ENCODE measurements at regions not wholly inside any gene's neighbourhood (a gene's known extent, or its start where the extent isn't known, plus 50 kb on each side); places are given as distances from the start of the nearest gene placed in this dataset.

GRCh38 chr16:35339337-35339736 lies 1879.9 kb downstream of the TP53TG3F start:
- Mint-ChIP-seq H3K27ac (no peak overlapping the region), H3K9me3 (ENCODE audit: insufficient read depth) (peaks cover 14% of the 10 kb centered on the region), H3K4me1 (no peaks in the 10 kb centered on the region), H3K27me3 (no peaks in the 10 kb centered on the region), H3K4me3 (no peak overlapping the region)
- intact Hi-C loops (cut with micrococcal nuclease): no loop called here
- Histone ChIP-seq H3K36me3 (replicated peaks in 1 of 2; ENCODE audit: control extremely low read depth in 1 of 2, control insufficient read depth in 1 of 2, extremely low read depth in 1 of 2, insufficient read depth in 2 of 2, low read length in 1 of 2) (no peaks in the 10 kb centered on the region), H3K9ac (ENCODE audit: low read length) (no peak overlapping the region), H3K9me3 (ENCODE audit: control extremely low read depth in 1 of 3, control insufficient read depth in 2 of 3, insufficient read depth in 1 of 3, low read length in 2 of 3) (peaks cover 6 to 14% (median 10%) of the 10 kb centered on the region in 3 donors), H3K4me3 (ENCODE audit: control extremely low read depth in 1 of 5, extremely low read depth in 1 of 5, insufficient read depth in 1 of 5, low read depth in 2 of 5, low read length in 4 of 5) (no peak overlapping the region), H3K4me1 (ENCODE audit: control insufficient read depth in 2 of 2, insufficient read depth in 2 of 2, low read length in 2 of 2) (no peaks in the 10 kb centered on the region), H3K4me2 (replicated peaks; ENCODE audit: low read depth, low read length, poor library complexity, severe bottlenecking) (no peak overlapping the region), H3K27me3 (replicated peaks in 1 of 4; ENCODE audit: control extremely low read depth in 1 of 4, control insufficient read depth in 3 of 4, insufficient read depth in 4 of 4, low read length in 3 of 4) (no peaks in the 10 kb centered on the region), H3K79me2 (ENCODE audit: control insufficient read depth, insufficient read depth, low read length) (no peaks in the 10 kb centered on the region), H3K27ac (ENCODE audit: low read length in 2 of 2) (no peak overlapping the region), H2AFZ (ENCODE audit: insufficient read depth, low read depth, low read length, poor library complexity, severe bottlenecking) (no peak overlapping the region), H4K20me1 (ENCODE audit: control insufficient read depth, insufficient read depth, low read length, poor library complexity, severe bottlenecking) (no peaks in the 10 kb centered on the region)
- TF ChIP-seq CTCF (IDR thresholded peaks at IDR 0.05): no peak
- no peak for TF ChIP-seq EZH2 (IDR thresholded peaks at IDR 0.05; ENCODE audit: borderline replicate concordance, insufficient read depth, low read depth, low read length, poor library complexity, severe bottlenecking)
- CTCF ChIA-PET: no interaction called here
- POLR2A ChIA-PET: no interaction called here
- ATAC-seq (ENCODE audit: low read depth) (no peak), DNase-seq (no peak)

GRCh38 chr16:35342012-35342411 lies 1882.6 kb downstream of the TP53TG3F start:
- ChIA-PET POLR2A (no interaction called here), CTCF (no interaction called here)
- H3K4me1 Mint-ChIP-seq: no peaks in the 10 kb centered on the region
- H3K27me3 Mint-ChIP-seq: no peaks in the 10 kb centered on the region
- WGBS (ENCODE audit: insufficient coverage): no CpG with 5 or more reads among the region's 4 CpGs
- no peak overlapping the region for H3K4me3 Mint-ChIP-seq
- Histone ChIP-seq H4K20me1 (ENCODE audit: control insufficient read depth, insufficient read depth, low read length, poor library complexity, severe bottlenecking) (no peaks in the 10 kb centered on the region), H3K36me3 (replicated peaks in 1 of 2; ENCODE audit: control extremely low read depth in 1 of 2, control insufficient read depth in 1 of 2, extremely low read depth in 1 of 2, insufficient read depth in 2 of 2, low read length in 1 of 2) (no peaks in the 10 kb centered on the region), H2AFZ (ENCODE audit: insufficient read depth, low read depth, low read length, poor library complexity, severe bottlenecking) (no peak overlapping the region), H3K27me3 (replicated peaks in 1 of 4; ENCODE audit: control extremely low read depth in 1 of 4, control insufficient read depth in 3 of 4, insufficient read depth in 4 of 4, low read length in 3 of 4) (no peaks in the 10 kb centered on the region), H3K9me3 (ENCODE audit: control extremely low read depth in 1 of 3, control insufficient read depth in 2 of 3, insufficient read depth in 1 of 3, low read length in 2 of 3) (peaks cover 9 to 17% (median 15%) of the 10 kb centered on the region in 3 donors), H3K4me2 (replicated peaks; ENCODE audit: low read depth, low read length, poor library complexity, severe bottlenecking) (no peak overlapping the region), H3K79me2 (ENCODE audit: control insufficient read depth, insufficient read depth, low read length) (no peaks in the 10 kb centered on the region), H3K4me1 (ENCODE audit: control insufficient read depth in 2 of 2, insufficient read depth in 2 of 2, low read length in 2 of 2) (no peaks in the 10 kb centered on the region), H3K4me3 (ENCODE audit: control extremely low read depth in 1 of 5, extremely low read depth in 1 of 5, insufficient read depth in 1 of 5, low read depth in 2 of 5, low read length in 4 of 5) (no peak overlapping the region), H3K9ac (ENCODE audit: low read length) (no peak overlapping the region), H3K27ac (ENCODE audit: low read length in 2 of 2) (no peak overlapping the region)
- H3K9me3 Mint-ChIP-seq (ENCODE audit: insufficient read depth): peaks cover 12% of the 10 kb centered on the region
- no peak overlapping the region for H3K27ac Mint-ChIP-seq
- ATAC-seq (ENCODE audit: low read depth): no peak
- no peak for DNase-seq
- TF ChIP-seq EZH2 (IDR thresholded peaks at IDR 0.05; ENCODE audit: borderline replicate concordance, insufficient read depth, low read depth, low read length, poor library complexity, severe bottlenecking) (no peak), CTCF (IDR thresholded peaks at IDR 0.05) (no peak)
- intact Hi-C loops (cut with micrococcal nuclease): no loop called here

Data from B cell (primary cell).